DND-41 (cell line): ENCODE measurements at regions not wholly inside any gene's neighbourhood (a gene's known extent, or its start where the extent isn't known, plus 50 kb on each side); places are given as distances from the start of the nearest gene placed in this dataset.

ENCODE experiments used
- ATAC-seq: fragments of 200-7000 bp; cut with Tn5 transposase; 3 replicates; pipeline ENCODE4 v1.9.1; 2021; ENCODE audit warnings: low read depth; ENCODE audit not compliant: insufficient read depth
- DNase-seq: peaks from one replicate; pipeline ENCODE4 v3.0.0-alpha.2; 2020
- H2AFZ ChIP-seq: 2 replicates; pipeline ENCODE4 v1.6.0; 2012; ENCODE audit warnings: low read depth, low read length
- H3K27ac ChIP-seq: 2 replicates; pipeline ENCODE4 v1.5.1; 2012; ENCODE audit warnings: low read length, inconsistent platforms
- H3K27me3 ChIP-seq: fragments of 200-600 bp; sonication (generic); 2 replicates; pipeline ENCODE4 v1.6.0; 2012; ENCODE audit warnings: low read length, mild to moderate bottlenecking, inconsistent platforms; ENCODE audit not compliant: insufficient read depth, poor library complexity
- H3K36me3 ChIP-seq: 2 replicates; pipeline ENCODE4 v1.5.1; 2012; ENCODE audit warnings: low read length, inconsistent platforms; ENCODE audit not compliant: insufficient read depth
- H3K4me1 ChIP-seq: 2 replicates; pipeline ENCODE4 v1.5.1; 2012; ENCODE audit warnings: mild to moderate bottlenecking, low read length; ENCODE audit not compliant: insufficient read depth
- H3K4me2 ChIP-seq: 2 replicates; pipeline ENCODE4 v1.6.0; 2012; ENCODE audit warnings: mild to moderate bottlenecking, moderate library complexity, low read length, inconsistent platforms; ENCODE audit not compliant: insufficient read depth
- H3K4me3 ChIP-seq, 2 experiments: fragments of 200-600 bp in 1 of 2; shearing (Covaris generic) in 1 of 2; 2 replicates each; pipeline ENCODE4 v1.5.1; 2012 to 2016; ENCODE audit warnings: inconsistent platforms in 2 of 2, low read length in 2 of 2, mild to moderate bottlenecking in 2 of 2, low read depth in 1 of 2, moderate library complexity in 1 of 2
- H3K79me2 ChIP-seq: 2 replicates; pipeline ENCODE4 v1.6.0; 2012; ENCODE audit warnings: low read length, inconsistent platforms; ENCODE audit not compliant: insufficient read depth
- H3K9ac ChIP-seq: 2 replicates; pipeline ENCODE4 v1.6.0; 2012; ENCODE audit warnings: low read depth, mild to moderate bottlenecking, inconsistent platforms, low read length, moderate library complexity
- H3K9me3 ChIP-seq: 2 replicates; pipeline ENCODE4 v1.5.1; 2012; ENCODE audit warnings: low read length, moderate library complexity, mild to moderate bottlenecking, inconsistent platforms; ENCODE audit not compliant: insufficient read depth, severe bottlenecking
- H4K20me1 ChIP-seq: 2 replicates; pipeline ENCODE4 v1.6.0; 2012; ENCODE audit warnings: low read length; ENCODE audit not compliant: insufficient read depth
- EZH2 ChIP-seq: IDR thresholded peaks from 3 replicates; pipeline ENCODE4 v1.6.1; 2012; ENCODE audit warnings: borderline replicate concordance, low read depth, mild to moderate bottlenecking, moderate library complexity, low read length, inconsistent platforms; ENCODE audit not compliant: severe bottlenecking
- TF ChIP-seq, protein P1 (sequence below): IDR thresholded peaks from 2 replicates; pipeline ENCODE4 v1.5.1; 2012; ENCODE audit warnings: borderline replicate concordance, low read length, moderate library complexity, mild to moderate bottlenecking; ENCODE audit not compliant: poor library complexity, severe bottlenecking; ENCODE audit errors: extremely low read depth

DNA sequence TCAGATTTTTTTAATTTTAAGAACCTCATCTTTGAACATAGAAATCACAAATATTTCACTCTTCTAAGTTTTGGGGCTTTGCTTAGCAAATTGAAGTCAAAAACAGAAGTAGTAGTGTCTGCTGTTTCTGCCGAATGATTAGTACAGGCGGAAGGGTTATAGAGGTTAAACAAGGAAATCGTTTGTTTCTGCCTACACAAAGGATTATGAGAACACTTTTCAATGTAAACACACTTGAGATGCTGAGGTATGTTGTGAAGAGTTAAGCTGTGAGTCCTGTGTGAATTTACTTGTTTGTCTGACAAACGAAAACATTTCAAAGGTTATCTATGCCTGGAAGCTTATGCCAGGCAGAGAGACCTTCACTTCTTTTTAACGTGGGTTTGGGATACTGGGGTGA lies 224.8 kb downstream of the CETN3 start:
- ATAC-seq = no peak
- Histone ChIP-seq H2AFZ (no peak overlapping the region), H4K20me1 (no peaks in the 10 kb centered on the region), H3K4me3 (no peak overlapping the region), H3K27me3 (no peaks in the 10 kb centered on the region), H3K36me3 (no peaks in the 10 kb centered on the region), H3K4me1 (no peaks in the 10 kb centered on the region), H3K9ac (no peak overlapping the region), H3K9me3 (no peaks in the 10 kb centered on the region), H3K27ac (no peak overlapping the region), H3K79me2 (no peaks in the 10 kb centered on the region), H3K4me2 (no peak overlapping the region)
- TF ChIP-seq, protein P1, sequence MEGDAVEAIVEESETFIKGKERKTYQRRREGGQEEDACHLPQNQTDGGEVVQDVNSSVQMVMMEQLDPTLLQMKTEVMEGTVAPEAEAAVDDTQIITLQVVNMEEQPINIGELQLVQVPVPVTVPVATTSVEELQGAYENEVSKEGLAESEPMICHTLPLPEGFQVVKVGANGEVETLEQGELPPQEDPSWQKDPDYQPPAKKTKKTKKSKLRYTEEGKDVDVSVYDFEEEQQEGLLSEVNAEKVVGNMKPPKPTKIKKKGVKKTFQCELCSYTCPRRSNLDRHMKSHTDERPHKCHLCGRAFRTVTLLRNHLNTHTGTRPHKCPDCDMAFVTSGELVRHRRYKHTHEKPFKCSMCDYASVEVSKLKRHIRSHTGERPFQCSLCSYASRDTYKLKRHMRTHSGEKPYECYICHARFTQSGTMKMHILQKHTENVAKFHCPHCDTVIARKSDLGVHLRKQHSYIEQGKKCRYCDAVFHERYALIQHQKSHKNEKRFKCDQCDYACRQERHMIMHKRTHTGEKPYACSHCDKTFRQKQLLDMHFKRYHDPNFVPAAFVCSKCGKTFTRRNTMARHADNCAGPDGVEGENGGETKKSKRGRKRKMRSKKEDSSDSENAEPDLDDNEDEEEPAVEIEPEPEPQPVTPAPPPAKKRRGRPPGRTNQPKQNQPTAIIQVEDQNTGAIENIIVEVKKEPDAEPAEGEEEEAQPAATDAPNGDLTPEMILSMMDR = no peak
- no peak for TF ChIP-seq EZH2
- no peak for DNase-seq

DNA sequence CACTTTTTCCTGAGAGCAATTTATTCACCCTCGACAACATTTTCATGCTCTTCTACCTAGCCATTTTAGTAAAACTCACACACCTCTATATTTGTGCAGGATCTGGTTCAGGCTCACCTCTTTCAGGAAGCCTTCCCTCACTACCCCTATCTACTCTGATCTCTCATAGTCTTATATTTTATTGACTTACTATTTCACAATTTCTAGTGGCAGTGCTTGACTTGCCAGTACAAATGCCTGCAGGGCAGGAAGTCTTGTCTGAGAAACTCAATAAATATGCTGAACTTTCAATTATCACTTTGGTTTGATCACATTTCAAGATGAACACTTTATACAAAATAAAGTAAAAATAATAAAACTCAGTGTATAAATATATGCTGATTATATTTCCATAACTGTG lies 226.8 kb downstream of the CETN3 start:
- H3K27me3 ChIP-seq = no peaks in the 10 kb centered on the region
- H3K36me3 ChIP-seq = no peaks in the 10 kb centered on the region
- no peak for DNase-seq
- H3K9me3 ChIP-seq = no peaks in the 10 kb centered on the region
- no peak overlapping the region for H3K4me3 ChIP-seq
- no peaks in the 10 kb centered on the region for H3K79me2 ChIP-seq
- no peak overlapping the region for H3K27ac ChIP-seq
- H4K20me1 ChIP-seq = no peaks in the 10 kb centered on the region
- no peak overlapping the region for H2AFZ ChIP-seq
- ATAC-seq = no peak
- TF ChIP-seq EZH2 = no peak
- TF ChIP-seq, protein P1 = no peak
- no peak overlapping the region for H3K4me2 ChIP-seq
- H3K4me1 ChIP-seq = no peaks in the 10 kb centered on the region
- no peak overlapping the region for H3K9ac ChIP-seq

DNA sequence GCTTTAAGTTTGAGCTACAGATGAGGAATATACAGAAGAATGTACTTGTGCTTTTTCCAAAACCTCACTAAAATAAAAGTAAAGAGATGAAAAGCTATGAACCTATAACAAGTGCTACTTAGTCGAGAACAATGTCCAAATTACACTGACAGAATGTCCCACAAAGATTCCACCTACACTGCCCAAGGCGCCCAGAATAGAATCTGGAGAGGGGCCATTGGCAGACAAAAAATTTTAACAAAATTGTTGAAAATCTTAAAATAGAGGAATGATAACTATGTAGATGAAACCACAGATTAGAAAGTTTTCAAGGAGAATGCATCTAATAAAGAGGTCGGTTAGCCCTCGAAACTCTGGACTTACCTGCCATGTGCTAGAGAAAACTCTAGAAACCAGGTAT lies 235.3 kb downstream of the CETN3 start:
- Histone ChIP-seq H3K9ac (no peak overlapping the region), H2AFZ (no peak overlapping the region), H3K9me3 (no peaks in the 10 kb centered on the region), H3K4me1 (no peaks in the 10 kb centered on the region), H3K4me2 (no peak overlapping the region), H3K79me2 (no peaks in the 10 kb centered on the region), H3K27ac (no peak overlapping the region), H4K20me1 (no peaks in the 10 kb centered on the region), H3K36me3 (no peaks in the 10 kb centered on the region), H3K4me3 (no peak overlapping the region), H3K27me3 (no peaks in the 10 kb centered on the region)
- ATAC-seq (no peak), DNase-seq (no peak)
- no peak for TF ChIP-seq EZH2
- TF ChIP-seq, protein P1 = no peak
